AG09309 (cell line): ENCODE measurements at regions not wholly inside any gene's neighbourhood (a gene's known extent, or its start where the extent isn't known, plus 50 kb on each side); places are given as distances from the start of the nearest gene placed in this dataset.

ENCODE experiments used
- DNase-seq: peaks from one replicate; pipeline ENCODE4 v3.0.0-alpha.2; 2010; ENCODE audit warnings: low read depth
- H3K4me3 ChIP-seq: 2 replicates; pipeline ENCODE4 v1.5.1; 2011; ENCODE audit warnings: mild to moderate bottlenecking, low read depth, low read length, moderate library complexity; ENCODE audit not compliant: control insufficient read depth
- CTCF ChIP-seq: IDR thresholded peaks from 2 replicates; pipeline ENCODE4 v1.5.1; 2011; ENCODE audit warnings: mild to moderate bottlenecking, low read depth, low read length, inconsistent platforms; ENCODE audit not compliant: insufficient read depth, control insufficient read depth; ENCODE audit errors: missing control alignments

DNA sequence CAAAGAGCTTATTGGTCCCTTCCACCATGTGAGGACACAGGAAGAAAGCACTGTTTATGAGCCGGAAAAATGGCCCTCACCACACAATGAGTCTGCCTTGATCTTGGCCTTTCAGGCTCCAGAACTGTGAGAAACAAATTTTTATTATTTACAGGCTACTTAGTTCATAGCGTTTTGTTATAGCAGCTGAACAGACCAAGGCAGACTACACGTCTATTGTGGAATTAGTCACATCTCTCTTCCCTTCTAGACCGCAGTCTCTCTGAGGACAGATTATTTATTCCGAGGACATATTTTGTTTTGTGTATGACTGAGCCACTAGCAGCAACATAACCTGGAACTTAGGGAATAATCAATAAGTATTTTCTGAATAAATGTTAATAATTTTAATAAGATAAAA is 125.5 kb downstream of the ASB1 start:
- no peak for DNase-seq
- H3K4me3 ChIP-seq = no peak overlapping the region
- TF ChIP-seq CTCF = no peak

DNA sequence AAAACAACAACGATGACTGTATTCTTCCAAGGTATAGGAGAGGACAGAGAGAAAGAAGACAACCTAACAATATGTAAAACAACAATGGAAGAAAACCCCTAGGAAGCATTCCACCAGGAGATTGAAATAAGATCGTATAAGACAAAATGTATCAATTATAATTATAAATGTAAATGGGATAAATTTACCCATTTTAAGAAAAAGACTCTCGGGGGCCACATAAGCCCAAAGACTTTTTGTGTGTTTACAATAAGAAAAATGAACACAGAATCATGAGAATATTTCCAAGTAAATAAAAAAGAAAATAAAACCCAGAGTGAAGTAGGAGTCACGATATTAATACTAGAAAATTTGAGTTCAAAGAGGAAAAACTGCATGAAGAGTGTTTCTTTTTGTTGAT is 126.4 kb downstream of the ASB1 start:
- TF ChIP-seq CTCF = no peak
- no peak overlapping the region for H3K4me3 ChIP-seq
- no peak for DNase-seq

- no peak overlapping the region for H3K4me3 ChIP-seq
- no peak for DNase-seq
- TF ChIP-seq CTCF = no peak
Measured at GRCh38 chr2:238554468-238555315, 128.0 kb downstream of the ASB1 start.

GRCh38 chr2:238555786-238556542 is 129.2 kb downstream of the ASB1 start:
- no peak for TF ChIP-seq CTCF
- no peak for DNase-seq
- no peak overlapping the region for H3K4me3 ChIP-seq

- no peak for DNase-seq
- TF ChIP-seq CTCF = no peak
- H3K4me3 ChIP-seq = no peak overlapping the region
Measured at GRCh38 chr2:238557431-238557830, 130.7 kb downstream of the ASB1 start.

DNA sequence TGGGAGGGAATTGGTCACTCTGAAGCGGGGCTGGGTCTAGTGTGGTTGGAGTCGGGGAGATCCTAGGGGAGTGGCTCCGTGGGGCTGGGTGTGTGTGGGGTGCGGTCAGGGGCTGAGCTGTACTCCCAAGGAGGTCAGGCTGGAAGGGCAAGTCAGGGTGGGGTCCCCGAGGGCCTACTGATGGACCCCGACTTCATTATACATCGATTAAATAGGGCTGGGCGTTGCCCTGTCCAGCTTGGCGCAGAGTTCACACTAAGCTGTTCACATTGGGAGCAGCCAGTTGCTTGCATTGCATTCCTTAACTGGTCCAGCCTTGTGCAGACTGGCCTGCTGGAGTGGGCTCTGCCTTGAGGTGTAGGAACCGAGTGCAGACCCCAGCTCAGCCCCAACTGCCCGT is 131.2 kb downstream of the ASB1 start:
- DNase-seq = no peak
- no peak for TF ChIP-seq CTCF
- no peak overlapping the region for H3K4me3 ChIP-seq
